HepG2 (cell line): ENCODE measurements at regions not wholly inside any gene's neighbourhood (a gene's known extent, or its start where the extent isn't known, plus 50 kb on each side); places are given as distances from the start of the nearest gene placed in this dataset.

ENCODE experiments used
- CHD2 ChIP-seq: IDR thresholded peaks from 2 replicates; pipeline ENCODE4 v1.6.1; 2011; ENCODE audit warnings: low read depth, low read length, improper control_type of control experiment
- CREM ChIP-seq, 2 experiments: sonication (generic) in 1 of 2; formaldehyde crosslinking in 1 of 2; IDR thresholded peaks; 2 replicates each; pipeline versions ENCODE4 v1.4.0 to v1.6.1; 2016 to 2020; ENCODE audit warnings: antibody characterized with exemption in 1 of 2, mild to moderate bottlenecking in 1 of 2, missing genetic modification reagents in 1 of 2
- EP300 ChIP-seq, 3 experiments: sonication (generic) in 1 of 3; formaldehyde crosslinking in 1 of 3; IDR thresholded peaks; 2 replicates each; pipeline versions ENCODE4 v1.5.1 to v1.6.1; 2011 to 2020; ENCODE audit warnings: low read depth in 2 of 3, low read length in 2 of 3, borderline replicate concordance in 1 of 3, improper control_type of control experiment in 1 of 3, mild to moderate bottlenecking in 1 of 3, missing genetic modification reagents in 1 of 3, moderate library complexity in 1 of 3
- FOXO1 ChIP-seq: sonication (generic); formaldehyde crosslinking; IDR thresholded peaks from 2 replicates; pipeline ENCODE4 v1.4.0; 2020; ENCODE audit warnings: missing genetic modification reagents
- MBD4 ChIP-seq: IDR thresholded peaks from 2 replicates; pipeline ENCODE4 v1.6.1; 2012; ENCODE audit warnings: low read length, inconsistent platforms, borderline replicate concordance
- PRDM10 ChIP-seq: sonication (generic); formaldehyde crosslinking; IDR thresholded peaks from 2 replicates; pipeline ENCODE4 v1.4.0; 2020; ENCODE audit warnings: low read depth, missing genetic modification reagents
- TAF1 ChIP-seq: sonication (generic); formaldehyde crosslinking; IDR thresholded peaks from 2 replicates; pipeline ENCODE4 v1.4.0; 2020; ENCODE audit warnings: missing genetic modification reagents
- TBL1XR1 ChIP-seq: fragments of 150-350 bp; IDR thresholded peaks from 2 replicates; pipeline ENCODE4 v1.6.1; 2014; ENCODE audit warnings: borderline replicate concordance, low read length; ENCODE audit not compliant: partially characterized antibody
- ZIK1 ChIP-seq: sonication (generic); formaldehyde crosslinking; IDR thresholded peaks from 2 replicates; pipeline ENCODE4 v1.5.0; 2020; ENCODE audit warnings: mild to moderate bottlenecking, low read depth, missing genetic modification reagents, borderline replicate concordance
- ZNF263 ChIP-seq: sonication (generic); formaldehyde crosslinking; IDR thresholded peaks from 2 replicates; pipeline ENCODE4 v1.4.0; 2020; ENCODE audit warnings: missing genetic modification reagents
- TF ChIP-seq, protein P1 (sequence below): sonication (generic); formaldehyde crosslinking; IDR thresholded peaks from 2 replicates; pipeline ENCODE4 v1.4.0; 2020; ENCODE audit warnings: missing genetic modification reagents
- TF ChIP-seq, protein P2 (sequence below): sonication (generic); formaldehyde crosslinking; IDR thresholded peaks from 2 replicates; pipeline ENCODE4 v1.5.0; 2020; ENCODE audit warnings: mild to moderate bottlenecking, missing genetic modification reagents, moderate library complexity
- TF ChIP-seq, protein P3 (sequence below), 2 experiments: IDR thresholded peaks; 2 replicates each; pipeline ENCODE4 v1.6.1; 2011 to 2012; ENCODE audit warnings: low read length in 2 of 2, borderline replicate concordance in 1 of 2, low read depth in 1 of 2, mild to moderate bottlenecking in 1 of 2, moderate library complexity in 1 of 2

DNA sequence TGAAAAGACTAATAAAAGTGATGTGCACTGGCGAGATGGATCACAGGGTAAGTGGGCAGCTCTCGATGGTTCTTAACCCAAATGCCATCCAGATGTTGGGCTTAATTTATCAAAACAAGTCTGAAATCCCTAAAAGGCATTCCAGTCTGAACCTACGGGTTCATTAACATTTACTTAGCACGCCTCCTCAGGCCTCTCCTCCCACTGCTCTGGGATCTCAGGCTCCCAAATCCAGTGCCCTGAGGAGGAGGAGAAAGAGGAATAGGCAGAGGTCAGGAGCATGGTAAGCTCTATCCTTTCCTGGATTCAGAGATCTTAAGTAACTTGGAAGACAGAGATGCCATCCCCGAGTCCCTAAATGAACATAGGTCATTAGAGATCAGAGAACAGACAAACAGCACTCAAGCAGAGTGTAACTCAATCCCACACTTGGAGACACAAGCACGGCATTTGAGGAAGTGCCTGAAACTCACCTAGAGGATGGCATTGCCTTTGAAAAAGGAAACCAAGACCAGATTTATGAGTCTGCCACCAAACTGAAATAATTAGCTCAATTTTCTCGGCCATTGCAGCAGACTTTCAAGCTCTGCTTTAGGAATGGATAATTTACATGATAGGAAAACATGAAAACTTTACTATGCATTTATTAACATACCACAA lies 140.9 kb downstream of the CXCL12 start:
- no peak for TF ChIP-seq CHD2
- TF ChIP-seq, protein P1, sequence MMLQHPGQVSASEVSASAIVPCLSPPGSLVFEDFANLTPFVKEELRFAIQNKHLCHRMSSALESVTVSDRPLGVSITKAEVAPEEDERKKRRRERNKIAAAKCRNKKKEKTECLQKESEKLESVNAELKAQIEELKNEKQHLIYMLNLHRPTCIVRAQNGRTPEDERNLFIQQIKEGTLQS (CRISPR knock-in tag): no peak
- no peak for TF ChIP-seq EP300 (IDR thresholded peaks at IDR 0.05; ENCODE audit: low read depth in 2 of 2, low read length in 2 of 2)
- no peak for TF ChIP-seq EP300 (CRISPR knock-in tag; IDR thresholded peaks at IDR 0.05; ENCODE audit: borderline replicate concordance)
- TF ChIP-seq CREM (IDR thresholded peaks at IDR 0.05): no peak
- TF ChIP-seq CREM (CRISPR knock-in tag; IDR thresholded peaks at IDR 0.05): no peak
- TF ChIP-seq ZIK1 (CRISPR knock-in tag): no peak
- TF ChIP-seq, protein P2, sequence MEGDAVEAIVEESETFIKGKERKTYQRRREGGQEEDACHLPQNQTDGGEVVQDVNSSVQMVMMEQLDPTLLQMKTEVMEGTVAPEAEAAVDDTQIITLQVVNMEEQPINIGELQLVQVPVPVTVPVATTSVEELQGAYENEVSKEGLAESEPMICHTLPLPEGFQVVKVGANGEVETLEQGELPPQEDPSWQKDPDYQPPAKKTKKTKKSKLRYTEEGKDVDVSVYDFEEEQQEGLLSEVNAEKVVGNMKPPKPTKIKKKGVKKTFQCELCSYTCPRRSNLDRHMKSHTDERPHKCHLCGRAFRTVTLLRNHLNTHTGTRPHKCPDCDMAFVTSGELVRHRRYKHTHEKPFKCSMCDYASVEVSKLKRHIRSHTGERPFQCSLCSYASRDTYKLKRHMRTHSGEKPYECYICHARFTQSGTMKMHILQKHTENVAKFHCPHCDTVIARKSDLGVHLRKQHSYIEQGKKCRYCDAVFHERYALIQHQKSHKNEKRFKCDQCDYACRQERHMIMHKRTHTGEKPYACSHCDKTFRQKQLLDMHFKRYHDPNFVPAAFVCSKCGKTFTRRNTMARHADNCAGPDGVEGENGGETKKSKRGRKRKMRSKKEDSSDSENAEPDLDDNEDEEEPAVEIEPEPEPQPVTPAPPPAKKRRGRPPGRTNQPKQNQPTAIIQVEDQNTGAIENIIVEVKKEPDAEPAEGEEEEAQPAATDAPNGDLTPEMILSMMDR (CRISPR knock-in tag): no peak
- TF ChIP-seq, protein P3, sequence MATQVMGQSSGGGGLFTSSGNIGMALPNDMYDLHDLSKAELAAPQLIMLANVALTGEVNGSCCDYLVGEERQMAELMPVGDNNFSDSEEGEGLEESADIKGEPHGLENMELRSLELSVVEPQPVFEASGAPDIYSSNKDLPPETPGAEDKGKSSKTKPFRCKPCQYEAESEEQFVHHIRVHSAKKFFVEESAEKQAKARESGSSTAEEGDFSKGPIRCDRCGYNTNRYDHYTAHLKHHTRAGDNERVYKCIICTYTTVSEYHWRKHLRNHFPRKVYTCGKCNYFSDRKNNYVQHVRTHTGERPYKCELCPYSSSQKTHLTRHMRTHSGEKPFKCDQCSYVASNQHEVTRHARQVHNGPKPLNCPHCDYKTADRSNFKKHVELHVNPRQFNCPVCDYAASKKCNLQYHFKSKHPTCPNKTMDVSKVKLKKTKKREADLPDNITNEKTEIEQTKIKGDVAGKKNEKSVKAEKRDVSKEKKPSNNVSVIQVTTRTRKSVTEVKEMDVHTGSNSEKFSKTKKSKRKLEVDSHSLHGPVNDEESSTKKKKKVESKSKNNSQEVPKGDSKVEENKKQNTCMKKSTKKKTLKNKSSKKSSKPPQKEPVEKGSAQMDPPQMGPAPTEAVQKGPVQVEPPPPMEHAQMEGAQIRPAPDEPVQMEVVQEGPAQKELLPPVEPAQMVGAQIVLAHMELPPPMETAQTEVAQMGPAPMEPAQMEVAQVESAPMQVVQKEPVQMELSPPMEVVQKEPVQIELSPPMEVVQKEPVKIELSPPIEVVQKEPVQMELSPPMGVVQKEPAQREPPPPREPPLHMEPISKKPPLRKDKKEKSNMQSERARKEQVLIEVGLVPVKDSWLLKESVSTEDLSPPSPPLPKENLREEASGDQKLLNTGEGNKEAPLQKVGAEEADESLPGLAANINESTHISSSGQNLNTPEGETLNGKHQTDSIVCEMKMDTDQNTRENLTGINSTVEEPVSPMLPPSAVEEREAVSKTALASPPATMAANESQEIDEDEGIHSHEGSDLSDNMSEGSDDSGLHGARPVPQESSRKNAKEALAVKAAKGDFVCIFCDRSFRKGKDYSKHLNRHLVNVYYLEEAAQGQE (IDR thresholded peaks at IDR 0.05; ENCODE audit: borderline replicate concordance in 1 of 2, low read depth in 1 of 2, low read length in 2 of 2): no peak
- TF ChIP-seq PRDM10: no peak
- no peak for TF ChIP-seq TAF1 (CRISPR knock-in tag)
- TF ChIP-seq ZNF263 (CRISPR knock-in tag): no peak
- TF ChIP-seq TBL1XR1: no peak
- no peak for TF ChIP-seq FOXO1 (CRISPR knock-in tag)
- no peak for TF ChIP-seq MBD4
